A172 (cell line): ENCODE measurements at regions not wholly inside any gene's neighbourhood (a gene's known extent, or its start where the extent isn't known, plus 50 kb on each side); places are given as distances from the start of the nearest gene placed in this dataset.
"Not testable (repeated sequence)": the region's sequence is repeated elsewhere in the genome, so short reads cannot be mapped to it uniquely, and the experiment has no call there.

Source experiments
- DNase-seq: peaks from one replicate; pipeline ENCODE4 v3.0.0-alpha.2; 2015; ENCODE audit warnings: low spot score

DNA sequence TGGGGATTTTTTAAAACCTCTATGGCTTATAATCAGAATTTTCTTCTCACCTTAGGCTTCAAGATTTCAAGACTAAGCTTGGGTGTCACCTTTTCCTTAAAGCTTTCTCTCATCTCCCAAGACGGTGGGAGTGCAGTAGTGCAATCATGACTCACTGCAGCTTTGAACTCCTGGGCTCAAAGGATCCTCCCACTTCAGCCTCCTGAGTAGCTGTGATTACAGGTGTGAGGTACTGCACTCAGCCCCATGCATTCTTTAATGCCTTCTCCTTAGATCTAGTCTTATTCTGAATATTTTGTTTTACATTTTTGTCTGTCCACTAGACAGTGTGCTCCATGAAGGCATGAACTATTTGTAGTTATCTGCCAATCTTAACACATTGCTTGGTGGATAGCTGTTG is 55.7 kb upstream of the FAT3 start:
- no peak for DNase-seq

DNA sequence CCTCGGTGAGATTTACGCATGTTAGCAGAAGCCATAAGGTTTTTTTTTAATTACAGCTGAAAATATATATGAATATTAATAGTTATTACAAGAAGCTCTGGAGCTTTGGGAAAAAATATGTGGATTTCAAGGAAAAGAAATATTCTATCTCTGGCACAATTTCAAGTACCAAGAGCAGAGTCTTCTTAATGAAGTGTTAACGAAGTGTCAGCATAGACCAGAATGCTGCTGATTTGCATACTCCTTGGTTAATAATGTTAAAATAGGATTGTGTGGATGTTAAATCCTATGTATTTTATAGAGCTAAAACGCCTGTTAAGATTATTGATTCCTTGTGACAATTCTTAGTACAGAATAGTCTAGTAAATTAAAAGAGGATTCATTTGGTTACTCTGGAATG is 57.0 kb upstream of the FAT3 start:
- DNase-seq, result no peak

DNA sequence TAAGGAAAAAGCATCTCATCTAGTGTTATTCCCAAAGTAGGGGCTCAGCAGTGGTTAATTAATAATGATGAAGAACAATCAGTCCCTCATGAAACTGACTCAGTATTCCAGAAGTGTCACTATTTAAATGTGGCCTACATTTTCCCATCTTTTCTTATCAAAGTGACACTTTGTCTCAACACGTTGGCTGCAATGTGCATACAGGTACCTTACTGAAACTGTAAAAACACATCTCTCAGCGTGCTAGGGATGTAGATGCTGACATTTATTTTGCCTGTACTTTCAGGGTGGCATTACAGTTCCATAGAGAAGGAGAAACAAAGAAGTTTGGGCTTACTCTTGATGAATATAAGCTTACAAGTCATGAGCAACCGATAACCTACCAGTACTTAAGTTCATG is 58.3 kb upstream of the FAT3 start:
- DNase-seq, result no peak

DNA sequence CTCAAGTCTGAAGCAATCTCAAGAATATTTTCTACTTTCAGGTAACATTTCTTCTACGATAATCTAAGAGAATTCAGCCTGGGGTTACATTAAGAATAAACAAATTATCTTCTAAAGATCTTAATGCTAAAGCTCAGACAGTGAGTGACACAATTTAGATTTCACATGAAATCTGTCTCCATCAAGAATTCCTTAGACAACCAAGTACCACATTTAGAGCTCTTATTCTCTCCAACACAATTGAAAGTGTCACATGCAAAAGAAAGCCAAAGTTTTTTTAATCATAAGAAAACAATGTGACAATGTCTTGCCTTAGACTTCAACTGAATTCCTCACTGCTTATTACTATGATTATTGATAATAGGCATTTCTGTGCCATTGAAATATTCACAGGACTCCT is 60.7 kb upstream of the FAT3 start:
- DNase-seq, result no peak

DNA sequence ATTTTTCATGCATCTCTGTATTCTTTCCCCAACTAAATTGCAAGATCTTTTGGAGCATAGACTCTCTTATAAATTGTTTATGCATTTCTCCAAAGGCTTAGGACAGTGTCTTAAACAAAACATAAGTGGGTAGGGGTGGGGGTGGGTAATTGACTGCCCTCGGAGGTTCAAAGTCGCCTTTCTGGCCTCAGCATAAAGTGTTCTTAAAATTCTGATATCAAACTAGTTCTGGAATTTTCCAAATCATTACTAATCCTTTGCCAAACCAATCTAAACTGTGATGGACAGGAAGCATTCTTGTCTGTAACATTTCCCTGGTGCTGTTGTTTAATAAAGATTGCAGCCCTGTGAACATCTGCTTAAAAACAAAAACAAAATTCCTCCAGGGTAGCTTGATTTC is 61.8 kb upstream of the FAT3 start:
- no peak for DNase-seq

DNA sequence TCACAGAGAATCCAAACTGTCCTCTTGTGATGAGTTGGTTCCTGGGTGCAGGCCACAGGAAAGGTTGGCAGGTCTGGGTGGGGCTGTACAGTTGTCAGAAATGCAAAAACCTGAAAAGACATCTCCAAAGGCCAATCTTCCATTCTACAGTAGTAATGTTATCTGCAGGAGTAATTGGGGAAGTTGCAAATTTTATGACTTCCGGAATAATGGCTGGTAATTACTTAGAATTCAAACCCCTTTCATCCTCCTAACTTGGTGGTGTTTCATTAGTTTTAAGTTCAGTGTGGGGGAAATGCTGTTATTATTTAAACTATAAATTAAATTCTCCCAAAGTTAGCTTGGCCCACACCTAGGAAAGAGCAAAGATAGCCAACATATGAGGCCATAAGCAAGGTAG is 64.7 kb upstream of the FAT3 start:
- DNase-seq, result no peak

DNA sequence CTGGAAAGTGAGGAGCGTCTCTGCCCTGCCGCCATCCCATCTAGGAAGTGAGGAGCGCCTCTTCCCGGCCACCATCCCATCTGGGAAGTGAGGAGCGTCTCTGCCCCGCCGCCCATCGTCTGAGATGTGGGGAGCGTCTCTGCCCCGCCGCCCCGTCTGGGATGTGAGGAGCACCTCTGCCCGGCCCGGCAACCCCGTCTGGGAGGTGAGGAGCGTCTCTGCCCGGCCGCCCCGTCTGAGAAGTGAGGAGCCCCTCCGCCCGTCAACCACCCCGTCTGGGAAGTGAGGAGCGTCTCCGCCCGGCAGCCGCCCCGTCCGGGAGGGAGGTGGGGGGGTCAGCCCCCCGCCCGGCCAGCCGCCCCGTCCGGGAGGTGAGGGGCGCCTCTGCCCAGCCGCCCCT is 67.2 kb upstream of the FAT3 start:
- not testable (repeated sequence) for DNase-seq

DNA sequence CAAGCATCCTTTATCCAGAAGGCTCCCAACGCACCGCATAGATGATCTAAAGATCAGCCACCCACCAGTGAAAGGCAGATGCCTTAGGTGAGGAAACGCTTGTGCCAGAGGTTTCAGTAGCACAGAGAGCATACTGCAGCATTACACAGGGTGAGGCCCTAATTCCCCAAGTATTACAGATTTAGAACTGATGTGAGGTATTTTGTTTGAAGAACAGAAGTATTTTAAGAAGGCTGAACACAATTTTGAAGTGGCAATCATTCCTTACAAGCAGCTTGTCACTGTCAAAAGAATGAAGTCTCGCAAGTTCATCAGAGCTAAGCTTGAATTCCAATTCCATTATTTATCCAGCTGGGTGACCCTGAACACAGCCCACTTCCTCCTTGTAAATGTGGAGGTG is 70.0 kb upstream of the FAT3 start:
- DNase-seq, result no peak

DNA sequence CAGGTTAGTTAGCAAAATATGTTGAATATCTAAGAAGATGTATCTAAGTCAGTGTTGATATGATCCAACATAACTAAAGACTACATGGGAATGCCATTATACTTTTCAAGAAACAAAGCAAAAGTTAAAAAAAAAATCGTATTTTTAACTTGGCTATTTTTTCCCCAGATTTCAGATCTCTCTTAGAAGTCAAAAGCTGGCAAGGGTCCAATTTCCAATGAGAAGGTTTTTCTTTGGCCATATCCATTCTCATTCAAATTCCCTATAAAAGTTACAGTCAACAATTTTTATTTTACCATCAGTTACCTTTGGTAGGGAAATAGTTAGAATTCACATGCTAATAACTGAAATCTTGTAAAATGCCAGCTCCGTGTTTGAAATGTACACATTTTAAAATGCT is 70.5 kb upstream of the FAT3 start:
- DNase-seq, result no peak

DNA sequence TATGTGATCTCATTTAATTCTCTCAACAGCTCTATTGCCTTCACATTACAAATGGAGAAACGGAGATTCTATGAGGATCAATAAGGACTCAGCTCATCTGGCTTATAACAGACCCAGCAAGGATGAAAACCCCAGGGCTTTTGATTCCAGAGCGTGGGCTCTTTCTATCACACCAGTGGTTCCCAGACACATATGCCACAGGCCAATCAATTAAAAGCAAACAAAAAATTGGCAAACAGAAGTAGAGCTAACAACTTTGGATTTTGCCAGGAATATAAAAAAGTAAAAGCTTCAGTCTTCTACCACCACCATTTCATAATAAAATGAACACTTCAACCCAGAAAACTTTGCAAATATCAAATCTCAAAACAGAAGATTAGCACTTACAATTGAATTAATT is 71.1 kb upstream of the FAT3 start:
- DNase-seq, result no peak

DNA sequence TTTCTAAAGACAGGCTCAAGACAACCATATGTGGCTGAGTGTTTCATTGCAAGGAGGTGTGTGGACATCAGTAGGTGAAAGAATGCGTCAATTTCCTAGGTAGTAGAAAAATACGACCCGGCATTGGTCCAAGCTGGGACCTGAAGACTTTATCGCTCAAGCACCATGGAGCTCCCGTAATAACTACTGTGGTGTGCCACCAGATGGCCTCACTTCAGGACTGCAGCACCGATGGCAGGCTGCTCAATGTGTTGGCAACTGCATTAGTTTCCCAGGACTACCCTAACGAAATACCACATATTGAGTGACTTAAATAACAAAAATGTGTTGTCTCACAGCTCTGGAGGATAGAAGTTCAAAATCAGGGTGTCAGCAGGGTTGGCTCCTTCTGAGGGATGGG is 72.4 kb upstream of the FAT3 start:
- DNase-seq, result no peak

DNA sequence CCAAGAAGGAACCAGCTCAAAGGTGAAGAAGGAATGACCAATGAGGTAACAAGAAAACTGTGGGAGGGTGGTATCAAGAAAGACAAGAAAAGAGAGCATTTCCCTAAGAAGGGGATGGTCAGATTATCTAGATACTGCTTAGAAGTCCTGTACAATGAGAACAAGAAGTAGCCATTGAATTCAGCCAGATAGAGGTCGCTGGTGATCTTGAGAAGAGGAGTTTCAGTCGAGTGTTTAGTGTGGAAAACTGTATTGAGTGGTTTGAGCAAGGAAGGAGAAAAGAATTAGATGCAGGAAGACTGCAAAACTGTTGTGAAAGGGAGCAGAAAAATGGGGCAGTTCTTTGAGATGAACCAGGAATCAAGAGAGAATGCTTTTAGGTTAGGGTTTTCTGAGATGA is 74.6 kb upstream of the FAT3 start:
- DNase-seq, result no peak

DNA sequence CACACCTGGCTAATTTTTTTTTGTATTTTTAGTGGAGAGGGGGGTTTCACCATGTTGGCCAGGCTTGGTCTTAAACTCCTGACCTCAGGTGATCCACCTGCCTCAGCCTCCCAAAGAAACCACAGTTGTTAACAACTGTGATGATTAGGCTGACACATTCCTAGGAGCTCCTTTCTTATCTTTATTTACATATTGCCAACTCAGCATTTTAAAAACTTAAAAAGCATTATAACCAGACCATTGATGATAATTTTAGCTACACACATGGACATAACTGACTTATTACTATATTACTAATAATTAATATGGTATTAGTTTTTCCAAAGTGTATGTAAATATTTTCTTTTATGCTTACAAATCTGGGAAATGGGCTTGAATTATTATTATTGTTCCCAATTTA is 82.9 kb upstream of the FAT3 start:
- no peak for DNase-seq

DNA sequence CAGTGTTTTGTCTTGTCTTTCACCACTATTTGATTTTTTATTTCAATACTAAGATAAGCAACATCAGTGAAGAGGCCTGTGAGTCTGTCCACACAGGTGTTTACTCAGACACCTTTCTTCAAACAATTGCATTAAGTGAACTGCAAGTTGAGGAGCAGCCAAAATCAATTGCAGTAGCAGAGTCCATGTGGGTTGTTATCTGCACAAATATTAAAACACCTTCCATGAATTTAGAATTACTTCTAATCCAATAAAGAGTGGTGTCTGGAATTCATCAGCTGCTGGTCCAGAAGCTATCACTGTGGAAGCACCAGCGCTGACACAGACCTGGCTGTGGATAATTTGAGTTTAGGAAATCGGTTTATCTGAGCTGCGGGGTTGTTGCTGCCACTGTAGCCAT is 83.5 kb upstream of the FAT3 start:
- DNase-seq, result no peak

DNA sequence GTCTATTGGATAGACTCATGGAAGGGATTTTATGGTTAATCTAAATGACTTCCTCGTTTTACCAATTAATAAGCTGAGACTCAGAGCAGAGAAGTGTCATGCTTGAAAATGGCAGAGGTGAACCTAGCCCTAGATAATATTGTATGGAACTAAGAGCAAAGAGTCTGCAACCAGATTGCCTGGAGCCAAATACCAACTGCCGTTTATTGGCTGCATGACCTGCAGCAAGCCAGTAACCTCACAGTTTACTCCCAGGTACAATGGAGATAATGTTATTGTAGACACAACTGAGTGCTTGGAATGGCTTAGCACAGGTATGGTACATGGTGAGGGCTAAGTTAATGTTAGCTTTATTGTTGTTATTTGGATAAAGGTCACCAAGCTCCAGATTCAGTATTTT is 84.6 kb upstream of the FAT3 start:
- DNase-seq, result no peak

DNA sequence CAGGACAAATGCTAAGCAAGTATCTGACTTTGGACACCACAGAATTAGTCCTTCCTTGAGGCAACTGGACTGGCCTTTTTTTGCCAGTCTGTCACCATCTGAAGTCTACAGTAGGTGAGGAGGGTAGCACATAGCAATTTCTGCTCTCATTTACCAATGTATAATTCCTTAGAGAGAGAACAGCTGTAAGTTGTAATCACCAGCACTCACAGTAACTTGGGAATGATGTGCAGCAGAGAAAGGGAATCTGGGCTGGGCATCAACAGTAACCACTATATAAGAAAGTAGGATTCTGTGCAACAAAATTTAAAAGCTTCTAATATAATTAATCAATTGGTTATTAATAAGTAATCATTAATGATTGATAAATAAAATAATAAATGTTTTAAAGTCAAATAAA is 86.3 kb upstream of the FAT3 start:
- DNase-seq, result no peak

DNA sequence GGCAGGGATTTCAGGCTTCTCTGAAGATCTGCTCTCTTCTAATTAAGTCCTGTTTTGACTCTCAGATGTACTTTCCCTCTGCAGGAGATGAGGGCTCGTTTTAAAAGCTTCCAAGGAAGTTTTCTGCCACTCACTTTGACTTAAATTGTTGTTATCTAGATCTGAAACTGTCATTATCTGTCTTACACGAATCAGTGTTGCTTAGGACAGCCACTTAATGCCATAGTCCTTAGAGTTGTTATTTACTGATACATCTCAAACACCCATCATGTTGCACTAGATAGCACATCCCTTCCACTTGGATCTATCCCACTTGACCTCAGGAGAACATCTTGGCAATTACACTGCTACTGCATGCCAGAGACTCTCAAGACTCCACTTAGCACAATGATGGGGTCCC is 86.9 kb upstream of the FAT3 start:
- DNase-seq, result no peak

DNA sequence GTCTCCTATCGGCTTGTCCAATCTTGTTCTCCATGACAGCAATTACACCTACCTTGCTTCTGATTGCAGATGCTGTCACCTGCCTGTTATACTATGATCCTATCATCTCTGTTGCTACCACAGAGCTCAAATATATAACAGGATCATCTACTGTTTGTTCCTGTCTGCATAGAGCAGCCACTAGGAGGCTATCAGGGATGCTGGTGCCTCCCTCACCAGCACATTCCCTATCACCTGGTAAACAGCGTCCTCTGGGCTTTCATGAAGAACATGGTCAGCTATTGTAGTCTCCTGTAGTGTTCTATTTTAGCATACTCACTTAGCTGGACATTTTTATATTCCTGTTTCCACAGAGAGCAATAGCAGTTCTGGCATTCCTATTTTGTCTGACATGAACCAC is 87.8 kb upstream of the FAT3 start:
- no peak for DNase-seq

DNA sequence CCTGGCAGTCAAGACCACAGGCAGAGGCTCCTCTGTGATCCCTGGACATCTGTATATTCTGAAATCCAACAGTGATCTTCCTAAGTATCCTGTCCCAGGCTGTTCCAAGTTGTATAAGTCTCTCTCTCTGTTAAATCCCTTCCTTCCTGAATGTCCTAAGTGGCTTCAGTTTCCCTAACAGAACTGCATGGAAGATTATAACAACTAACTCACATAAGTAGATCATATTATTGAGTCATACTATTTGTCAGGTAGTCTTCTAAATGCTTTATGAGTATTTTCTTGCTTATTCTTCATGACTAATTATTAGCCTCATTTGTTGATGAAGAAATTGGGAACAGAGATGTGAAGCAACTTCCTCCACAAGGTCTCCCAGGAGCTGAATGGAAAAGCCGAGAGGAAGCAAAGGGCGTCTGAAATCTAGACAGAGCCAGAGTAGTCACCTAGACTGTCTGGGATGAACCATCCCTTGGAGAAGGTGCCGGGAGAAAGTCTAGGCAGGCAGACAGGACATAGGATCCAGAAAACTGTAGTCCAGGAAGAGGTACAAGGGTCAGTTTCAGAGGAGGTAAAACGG is 93.2 kb upstream of the FAT3 start:
- DNase-seq, result no peak

DNA sequence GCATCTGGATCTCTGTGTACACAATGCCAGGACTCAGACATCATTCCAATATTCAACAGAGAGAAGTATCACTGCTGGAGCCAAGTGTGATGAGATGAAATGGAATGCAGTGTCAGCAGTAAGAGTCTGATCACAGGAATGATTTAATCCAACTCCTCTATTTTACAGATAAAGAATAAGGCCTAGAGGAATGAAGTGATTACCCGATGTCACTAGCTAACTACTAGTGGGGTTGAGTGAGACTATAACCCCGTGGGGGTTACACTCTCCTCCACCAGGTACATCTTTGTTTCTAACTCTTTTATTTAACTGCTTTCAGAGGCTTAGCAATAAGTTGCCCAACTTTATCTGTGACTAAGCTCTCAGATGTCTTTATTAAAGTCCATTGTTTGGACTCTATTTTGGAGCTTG is 94.2 kb upstream of the FAT3 start:
- no peak for DNase-seq

DNA sequence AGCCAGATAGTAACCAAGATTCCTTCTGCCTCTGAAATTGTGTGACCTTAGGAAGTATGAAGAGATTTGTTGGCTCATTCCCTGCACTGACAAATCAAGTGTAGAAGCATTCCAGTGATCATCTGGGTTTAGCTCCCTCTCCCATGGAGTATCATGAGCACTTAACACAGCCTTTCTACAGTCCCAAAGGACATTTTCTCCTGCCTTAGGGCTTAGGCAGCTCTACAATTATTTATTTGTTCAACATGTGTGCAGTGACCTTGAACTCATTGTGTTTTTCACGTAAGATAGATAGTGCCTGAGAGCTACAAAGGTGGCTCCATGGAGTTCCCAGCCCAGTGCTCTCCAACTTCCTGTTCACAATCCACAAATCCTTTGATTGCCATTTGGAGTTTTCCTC is 94.8 kb upstream of the FAT3 start:
- no peak for DNase-seq

DNA sequence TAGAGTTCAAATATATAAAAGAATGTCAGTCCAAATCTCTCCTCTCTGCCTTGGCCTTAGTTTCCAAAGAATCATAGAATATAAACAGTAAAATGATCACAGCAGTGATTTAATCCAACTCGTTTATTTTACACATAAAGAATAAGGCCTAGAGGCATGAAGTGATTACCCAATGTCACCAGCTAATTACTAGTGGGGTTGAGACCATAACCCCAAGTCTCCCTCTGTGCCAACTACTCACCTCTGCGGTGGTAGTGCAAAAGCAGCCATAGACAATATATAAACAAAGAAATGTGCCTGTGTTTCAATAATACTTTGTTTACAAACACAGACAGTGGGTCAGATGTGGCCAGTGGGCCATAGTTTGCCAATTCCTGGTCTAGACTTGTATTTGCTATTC is 96.6 kb upstream of the FAT3 start:
- no peak for DNase-seq

DNA sequence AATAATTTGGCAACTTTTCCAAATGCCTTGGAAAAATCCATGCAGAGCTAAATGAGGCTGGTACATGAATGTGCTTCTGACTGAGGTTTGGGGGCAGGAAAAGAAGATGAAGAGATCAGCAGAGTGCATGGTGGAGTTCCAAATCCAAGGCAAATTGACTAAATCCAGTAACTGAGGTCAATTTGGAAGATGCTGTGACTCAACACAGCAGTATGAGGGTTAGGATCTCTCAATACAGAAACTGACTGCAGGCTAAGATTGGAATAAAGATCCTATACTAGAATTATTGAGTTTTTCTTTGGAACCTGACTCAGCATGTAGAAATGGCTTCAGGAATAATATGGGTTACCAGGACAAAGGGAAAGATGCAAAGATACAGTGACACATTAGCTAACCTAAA is 99.3 kb upstream of the FAT3 start:
- DNase-seq, result no peak

DNA sequence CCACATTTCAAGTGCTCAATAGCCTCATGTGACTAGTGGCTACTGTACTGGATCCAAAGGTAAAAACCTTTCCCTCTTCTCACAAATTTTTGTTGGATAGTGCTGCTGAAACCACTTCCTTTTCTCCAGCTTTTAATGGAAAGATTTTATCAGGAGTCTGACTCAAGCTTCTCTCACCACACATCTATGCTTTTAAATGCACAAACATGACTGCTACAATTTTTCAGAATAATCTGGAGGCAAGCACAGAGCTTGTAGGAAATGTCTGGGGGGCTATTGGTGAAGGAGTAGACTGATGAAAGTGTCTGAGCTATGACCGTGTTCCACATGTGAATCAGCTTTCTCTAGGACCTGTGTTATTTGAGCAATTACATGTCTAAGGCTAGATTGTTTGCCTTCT is 101.1 kb upstream of the FAT3 start:
- DNase-seq, result peak; percentile 52

DNA sequence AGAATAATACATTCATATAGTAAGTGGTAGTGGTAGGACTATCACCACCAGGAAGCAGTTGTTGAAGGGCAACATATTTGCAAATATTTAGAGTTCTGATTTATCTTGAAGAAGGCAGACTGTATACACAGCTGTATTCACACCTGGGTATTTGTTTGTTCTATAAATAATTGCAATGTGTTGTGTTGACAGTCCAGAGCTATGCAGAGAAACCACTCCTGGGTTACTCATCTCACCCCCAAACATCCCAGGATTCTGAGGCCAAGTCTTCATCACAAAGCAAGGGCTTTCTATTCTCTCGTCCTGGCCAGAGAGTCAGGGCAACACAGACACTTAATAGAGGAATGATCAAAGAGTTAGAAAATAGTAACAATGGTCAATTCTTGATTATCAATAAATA is 102.1 kb upstream of the FAT3 start:
- peak; percentile 11 for DNase-seq
